ENCODE measurements at regions not wholly inside any gene's neighbourhood (a gene's known extent, or its start where the extent isn't known, plus 50 kb on each side); places are given as distances from the start of the nearest gene placed in this dataset.

DNA sequence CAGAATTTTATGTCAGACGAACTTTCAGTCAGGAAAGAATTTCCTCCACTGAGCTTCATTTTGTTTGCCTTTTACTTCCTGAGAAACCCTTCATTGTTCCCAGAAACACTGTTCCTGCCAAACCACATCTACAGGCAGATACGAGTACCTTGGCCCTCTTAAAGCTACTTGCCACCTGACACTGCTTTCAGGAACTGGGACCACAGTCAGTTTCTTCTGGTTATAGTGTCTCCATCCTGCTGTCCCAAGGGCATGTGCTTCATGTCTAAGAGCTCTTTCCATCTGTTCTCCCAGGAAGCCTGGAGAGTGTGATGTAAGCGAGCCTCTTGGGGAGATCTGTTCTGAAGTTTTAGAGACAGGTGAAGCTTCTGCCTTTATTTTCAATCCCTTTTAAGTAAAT is 161.7 kb upstream of the PLEKHA5 start (continued):
- TF ChIP-seq CHD7 (IDR thresholded peaks at IDR 0.05; ENCODE audit: insufficient replicate concordance, low read length) (no peak), HDAC2 (IDR thresholded peaks at IDR 0.05; ENCODE audit: borderline replicate concordance in 1 of 2, low read depth in 2 of 2, low read length in 2 of 2) (no peak), POLR2AphosphoS5 (IDR thresholded peaks at IDR 0.05; ENCODE audit: low read depth, low read length) (no peak), TBP (IDR thresholded peaks at IDR 0.05; ENCODE audit: low read depth, low read length) (no peak), KDM5A (IDR thresholded peaks at IDR 0.05; ENCODE audit: low read length) (no peak), BCL11A (IDR thresholded peaks at IDR 0.05; ENCODE audit: low read depth in 2 of 2, low read length in 2 of 2) (no peak), TCF12 (IDR thresholded peaks at IDR 0.05; ENCODE audit: low read depth, low read length) (no peak), SP2 (IDR thresholded peaks at IDR 0.05; ENCODE audit: low read length) (no peak), E2F6 (IDR thresholded peaks at IDR 0.05) (no peak), CEBPB (IDR thresholded peaks at IDR 0.05; ENCODE audit: low read depth, low read length) (no peak), HDAC6 (IDR thresholded peaks at IDR 0.05; ENCODE audit: low read depth, low read length) (no peak), SAP30 (IDR thresholded peaks at IDR 0.05; ENCODE audit: insufficient read depth, insufficient replicate concordance, low read length) (no peak)

Measured in H1 (cell line).